Sigmoid colon (tissue), 4 donors: ENCODE measurements at regions not wholly inside any gene's neighbourhood (a gene's known extent, or its start where the extent isn't known, plus 50 kb on each side); places are given as distances from the start of the nearest gene placed in this dataset.

ENCODE experiments used
- CTCF ChIP-seq, 4 experiments: fragments of 450-650 bp in 3 of 4; fragments of 200-600 bp in 1 of 4; IDR thresholded peaks; one replicate each; pipeline ENCODE4 v1.5.1; 2016 to 2019; ENCODE audit warnings: antibody characterized with exemption in 4 of 4, mild to moderate bottlenecking in 3 of 4, moderate library complexity in 2 of 4
- POLR2AphosphoS5 ChIP-seq, 4 donors: sonication (generic); formaldehyde crosslinking; IDR thresholded peaks; one replicate each; pipeline ENCODE4 v1.6.1; 2017; ENCODE audit warnings: antibody characterized with exemption in 4 of 4

- TF ChIP-seq CTCF (IDR thresholded peaks at IDR 0.05), result no peak
- no peak for TF ChIP-seq POLR2AphosphoS5 (IDR thresholded peaks at IDR 0.05)
Measured at GRCh38 chr2:239598011-239598731, 197.4 kb upstream of the HDAC4 start.
